ENCODE measurements at regions not wholly inside any gene's neighbourhood (a gene's known extent, or its start where the extent isn't known, plus 50 kb on each side); places are given as distances from the start of the nearest gene placed in this dataset.
"Not testable (repeated sequence)": the region's sequence is repeated elsewhere in the genome, so short reads cannot be mapped to it uniquely, and the experiment has no call there.

GRCh38 chr5:18354828-18355227 is 720.6 kb downstream of the TAF11L14 start:
- no peak for DNase-seq (ENCODE audit: low spot score)

GRCh38 chr5:18357486-18357885 is 723.2 kb downstream of the TAF11L14 start:
- DNase-seq (ENCODE audit: low spot score), result no peak

GRCh38 chr5:18366234-18366633 is 732.0 kb downstream of the TAF11L14 start:
- no peak for DNase-seq (ENCODE audit: low spot score)

- no peak for DNase-seq (ENCODE audit: low spot score)
These were observed 736.3 kb downstream of the TAF11L14 start for GRCh38 chr5:18370531-18370930.

- DNase-seq (ENCODE audit: low spot score), result no peak
These were observed 741.4 kb downstream of the TAF11L14 start for GRCh38 chr5:18375641-18376040.

- DNase-seq (ENCODE audit: low spot score), result no peak
These were observed 743.8 kb downstream of the TAF11L14 start for GRCh38 chr5:18378066-18378465.

GRCh38 chr5:18379189-18379588 is 744.9 kb downstream of the TAF11L14 start:
- no peak for DNase-seq (ENCODE audit: low spot score)

- DNase-seq (ENCODE audit: low spot score), result no peak
These were observed 746.6 kb downstream of the TAF11L14 start for GRCh38 chr5:18380729-18381362.

- DNase-seq (ENCODE audit: low spot score), result peak; percentile 72
These were observed 759.5 kb downstream of the TAF11L14 start for GRCh38 chr5:18393565-18394442.

- no peak for DNase-seq (ENCODE audit: low spot score)
These were observed 760.2 kb downstream of the TAF11L14 start for GRCh38 chr5:18394443-18394804.

- no peak for DNase-seq (ENCODE audit: low spot score)
These were observed 761.2 kb downstream of the TAF11L14 start for GRCh38 chr5:18395126-18396110.

- no peak for DNase-seq (ENCODE audit: low spot score)
These were observed 763.1 kb downstream of the TAF11L14 start for GRCh38 chr5:18397371-18397770.

GRCh38 chr5:18397891-18398290 is 763.6 kb downstream of the TAF11L14 start:
- no peak for DNase-seq (ENCODE audit: low spot score)

GRCh38 chr5:18399461-18400327 is 765.4 kb downstream of the TAF11L14 start:
- not testable (repeated sequence) for DNase-seq (ENCODE audit: low spot score)

- no peak for DNase-seq (ENCODE audit: low spot score)
These were observed 768.9 kb downstream of the TAF11L14 start for GRCh38 chr5:18403141-18403540.

- no peak for DNase-seq (ENCODE audit: low spot score)
These were observed 769.7 kb downstream of the TAF11L14 start for GRCh38 chr5:18403941-18404438.

- no peak for DNase-seq (ENCODE audit: low spot score)
These were observed 786.5 kb downstream of the TAF11L14 start for GRCh38 chr5:18420711-18421110.

- DNase-seq (ENCODE audit: low spot score), result no peak
These were observed 799.1 kb downstream of the TAF11L14 start for GRCh38 chr5:18433336-18433735.

- DNase-seq (ENCODE audit: low spot score), result no peak
These were observed 803.9 kb downstream of the TAF11L14 start for GRCh38 chr5:18438126-18438525.

- no peak for DNase-seq (ENCODE audit: low spot score)
These were observed 821.3 kb downstream of the TAF11L14 start for GRCh38 chr5:18455521-18455920.

GRCh38 chr5:18457255-18457654 is 823.0 kb downstream of the TAF11L14 start:
- no peak for DNase-seq (ENCODE audit: low spot score)
